GM23248 (cell line): ENCODE measurements at regions not wholly inside any gene's neighbourhood (a gene's known extent, or its start where the extent isn't known, plus 50 kb on each side); places are given as distances from the start of the nearest gene placed in this dataset.

Experiments used
- EZH2 ChIP-seq: fragments of 200-600 bp; sonication (generic); IDR thresholded peaks from 2 replicates; pipeline ENCODE4 v1.6.1; 2018; ENCODE audit warnings: antibody characterized with exemption, mild to moderate bottlenecking; ENCODE audit not compliant: insufficient read depth, poor library complexity, severe bottlenecking
- EZH2phosphoT487 ChIP-seq: fragments of 200-600 bp; sonication (generic); IDR thresholded peaks from 2 replicates; pipeline ENCODE4 v1.6.1; 2018; ENCODE audit warnings: antibody characterized with exemption, moderate library complexity, mild to moderate bottlenecking, low read depth; ENCODE audit not compliant: insufficient read depth

DNA sequence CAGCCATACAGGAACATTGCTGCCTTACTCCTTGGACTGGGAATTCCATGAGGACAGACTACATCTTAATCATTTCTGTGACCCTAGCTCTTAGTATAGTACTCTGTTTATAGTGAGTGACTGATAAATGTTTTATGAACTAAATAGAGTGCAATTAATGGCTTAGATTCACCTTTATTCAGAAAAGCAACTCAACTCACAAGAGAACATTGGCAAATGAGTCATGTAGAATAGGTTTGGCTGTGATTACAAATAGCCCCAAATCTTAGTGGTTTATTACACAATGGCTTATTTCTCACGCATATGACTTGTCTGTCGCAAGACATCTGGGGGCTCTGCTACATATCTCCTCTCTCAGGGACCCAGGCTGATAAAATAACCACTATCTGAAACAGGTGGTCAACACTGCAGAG, 121.6 kb upstream of the KL start:
- TF ChIP-seq EZH2phosphoT487 (0 out of 2 replicates have a peak, but pooled peaks have one; percentile 28), EZH2 (no peak)
